Esophagus muscularis mucosa (tissue), 4 donors: ENCODE measurements at regions not wholly inside any gene's neighbourhood (a gene's known extent, or its start where the extent isn't known, plus 50 kb on each side); places are given as distances from the start of the nearest gene placed in this dataset.

ENCODE experiments used
- DNase-seq: peaks from one replicate; pipeline ENCODE4 v3.0.0-alpha.2; 2017; ENCODE audit errors: extremely low spot score
- H3K27ac ChIP-seq, 4 donors: fragments of 200-600 bp; sonication (generic); replicated peaks in 1 of 4; 1 replicate in 3 of 4; 2 replicates in 1 of 4; pipeline ENCODE4 v1.5.1; 2016 to 2019; ENCODE audit warnings: mild to moderate bottlenecking in 1 of 4
- H3K27me3 ChIP-seq, 4 donors: fragments of 200-600 bp; sonication (generic); one replicate each; pipeline versions ENCODE4 v1.5.1 to v1.6.0; 2016 to 2019
- H3K36me3 ChIP-seq, 4 donors: fragments of 200-600 bp; sonication (generic); one replicate each; pipeline ENCODE4 v1.5.1; 2016 to 2019
- H3K4me1 ChIP-seq, 4 donors: fragments of 200-600 bp; sonication (generic); one replicate each; pipeline ENCODE4 v1.5.1; 2016 to 2019
- H3K4me3 ChIP-seq, 4 donors: fragments of 200-600 bp; sonication (generic); 1 replicate in 2 of 4; 2 replicates in 2 of 4; pipeline ENCODE4 v1.5.1; 2016 to 2019; ENCODE audit warnings: mild to moderate bottlenecking in 4 of 4, moderate library complexity in 1 of 4
- H3K9me3 ChIP-seq, 4 donors: fragments of 200-600 bp; sonication (generic); 1 replicate in 3 of 4; 2 replicates in 1 of 4; pipeline ENCODE4 v1.5.1; 2016 to 2019
- CTCF ChIP-seq, 3 experiments: fragments of 200-600 bp in 2 of 3; fragments of 450-650 bp in 1 of 3; sonication (generic) in 2 of 3; IDR thresholded peaks; one replicate each; pipeline ENCODE4 v1.5.1; 2017 to 2019; ENCODE audit warnings: antibody characterized with exemption in 3 of 3, mild to moderate bottlenecking in 2 of 3, moderate library complexity in 1 of 3
- EP300 ChIP-seq: sonication (generic); formaldehyde crosslinking; IDR thresholded peaks from one replicate; pipeline ENCODE4 v1.6.1; 2017; ENCODE audit warnings: antibody characterized with exemption
- POLR2A ChIP-seq: fragments of 450-650 bp; IDR thresholded peaks from one replicate; pipeline ENCODE4 v1.6.1; 2017; ENCODE audit warnings: antibody characterized with exemption, moderate library complexity, mild to moderate bottlenecking, low read depth
- POLR2AphosphoS5 ChIP-seq, 2 donors: sonication (generic); formaldehyde crosslinking; IDR thresholded peaks; one replicate each; pipeline ENCODE4 v1.6.1; 2017; ENCODE audit warnings: antibody characterized with exemption in 2 of 2
- WGBS: methylation state at CpG from one replicate; pipeline ENCODE4 v1.1.5; 2018; 5-methylcytosine and 5-hydroxymethylcytosine counted together
- intact Hi-C: fragments of 100-400 bp; cut with DNase I; formaldehyde crosslinking; loops from one replicate; pipeline ENCODE4 v1.15.1; 2023

- intact Hi-C loops = no loop called here
- H3K4me1 ChIP-seq = peaks cover 24 to 38% (median 33%) of the 10 kb centered on the region in 4 donors
- H3K4me3 ChIP-seq = no peak overlapping the region
- no peaks in the 10 kb centered on the region for H3K36me3 ChIP-seq
- 21% methylated on average over 10 of the region's 10 CpGs for WGBS
- peak overlapping the region; percentile 45 to 68 (median 55) for H3K27ac ChIP-seq
- DNase-seq = peak; percentile 92
- no peaks in the 10 kb centered on the region for H3K9me3 ChIP-seq
- no peaks in the 10 kb centered on the region for H3K27me3 ChIP-seq
- no peak for TF ChIP-seq POLR2A
- TF ChIP-seq POLR2AphosphoS5 (IDR thresholded peaks at IDR 0.05) = peak; percentile 18 to 38
Observed at GRCh38 chr20:23205611-23206041, 119.5 kb upstream of the CD93 start.

- Histone ChIP-seq H3K4me3 (no peak overlapping the region), H3K36me3 (no peaks in the 10 kb centered on the region), H3K9me3 (no peaks in the 10 kb centered on the region), H3K4me1 (peaks cover 24 to 38% (median 33%) of the 10 kb centered on the region in 4 donors), H3K27me3 (no peaks in the 10 kb centered on the region), H3K27ac (peak overlapping the region; percentile 23 to 68 (median 52))
- TF ChIP-seq POLR2AphosphoS5 (IDR thresholded peaks at IDR 0.05) (no peak), CTCF (IDR thresholded peaks at IDR 0.05) (no peak), EP300 (no peak), POLR2A (no peak)
- peak; percentile 72 for DNase-seq
- 74% methylated on average over 7 of the region's 7 CpGs for WGBS
- intact Hi-C loops = no loop called here
Observed at GRCh38 chr20:23205211-23205610, 119.1 kb upstream of the CD93 start.

- no peak overlapping the region for H3K27ac ChIP-seq
Observed at GRCh38 chr20:23203951-23204730, 118.0 kb upstream of the CD93 start.

GRCh38 chr20:23203310-23203709 lies 117.2 kb upstream of the CD93 start:
- no peak for TF ChIP-seq POLR2AphosphoS5 (IDR thresholded peaks at IDR 0.05)
- no peak for TF ChIP-seq EP300
- no peak for TF ChIP-seq CTCF (IDR thresholded peaks at IDR 0.05)
- no peak for TF ChIP-seq POLR2A
- no peak overlapping the region for H3K4me3 ChIP-seq
- H3K27ac ChIP-seq = no peak overlapping the region
- no peaks in the 10 kb centered on the region for H3K9me3 ChIP-seq
- intact Hi-C loops = no loop called here
- H3K27me3 ChIP-seq = no peaks in the 10 kb centered on the region
- H3K4me1 ChIP-seq = peaks cover 24 to 38% (median 33%) of the 10 kb centered on the region in 4 donors
- WGBS = 74% methylated on average over 2 of the region's 2 CpGs
- peak; percentile 14 for DNase-seq
- H3K36me3 ChIP-seq = no peaks in the 10 kb centered on the region

More at GRCh38 chr20:23203951-23204730, 118.0 kb upstream of the CD93 start:
- H3K27me3 ChIP-seq = no peaks in the 10 kb centered on the region
- H3K4me1 ChIP-seq = peaks cover 24 to 38% (median 33%) of the 10 kb centered on the region in 4 donors
- DNase-seq = peak; percentile 87
- H3K9me3 ChIP-seq = no peaks in the 10 kb centered on the region
- WGBS = 80% methylated on average over 9 of the region's 9 CpGs
- TF ChIP-seq POLR2AphosphoS5 (IDR thresholded peaks at IDR 0.05) (no peak), POLR2A (no peak)
- no peak overlapping the region for H3K4me3 ChIP-seq
- H3K36me3 ChIP-seq = no peaks in the 10 kb centered on the region
- intact Hi-C loops = no loop called here

GRCh38 chr20:23201658-23202057 lies 115.5 kb upstream of the CD93 start:
- no peaks in the 10 kb centered on the region for H3K9me3 ChIP-seq
- H3K36me3 ChIP-seq = no peaks in the 10 kb centered on the region
- no peaks in the 10 kb centered on the region for H3K27me3 ChIP-seq
- intact Hi-C loops = no loop called here
- WGBS = 80% methylated on average over 6 of the region's 6 CpGs
- H3K4me1 ChIP-seq = peaks cover 21 to 38% (median 26%) of the 10 kb centered on the region in 4 donors
- H3K4me3 ChIP-seq = no peak overlapping the region
- no peak for TF ChIP-seq EP300
- no peak for TF ChIP-seq CTCF (IDR thresholded peaks at IDR 0.05)
- TF ChIP-seq POLR2AphosphoS5 (IDR thresholded peaks at IDR 0.05) = no peak
- no peak for TF ChIP-seq POLR2A
- no peak overlapping the region for H3K27ac ChIP-seq
- DNase-seq = peak; percentile 72
